ENCODE measurements at regions not wholly inside any gene's neighbourhood (a gene's known extent, or its start where the extent isn't known, plus 50 kb on each side); places are given as distances from the start of the nearest gene placed in this dataset.

DNA sequence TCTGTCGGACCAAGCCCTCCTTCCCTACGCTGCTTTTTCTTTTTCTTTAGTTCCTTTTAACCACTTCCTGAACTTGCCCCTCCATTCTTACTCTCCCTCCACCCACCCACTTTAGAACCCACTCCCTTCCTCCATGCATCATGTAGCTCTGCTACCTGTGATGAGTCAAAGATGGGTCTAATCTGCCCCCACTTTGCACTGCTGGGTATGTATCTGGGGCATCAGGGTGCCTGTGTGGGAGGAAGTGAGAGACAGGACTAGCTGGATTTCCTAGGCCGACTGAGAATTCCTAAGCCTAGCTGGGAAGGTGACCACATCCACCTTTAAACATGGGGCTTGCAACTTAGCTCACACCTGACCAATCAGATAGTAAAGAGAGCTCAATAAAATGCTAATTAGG is 157.7 kb downstream of the SEC16B start:
- DNase-seq (ENCODE audit: low spot score) = no peak
- in situ Hi-C loops (cut with MboI; ENCODE audit: low pct_unique_long_range_greater_than_20kb, low sequenced_read_pairs, unreplicated experiment) = no loop called here
- TF ChIP-seq, protein P1, sequence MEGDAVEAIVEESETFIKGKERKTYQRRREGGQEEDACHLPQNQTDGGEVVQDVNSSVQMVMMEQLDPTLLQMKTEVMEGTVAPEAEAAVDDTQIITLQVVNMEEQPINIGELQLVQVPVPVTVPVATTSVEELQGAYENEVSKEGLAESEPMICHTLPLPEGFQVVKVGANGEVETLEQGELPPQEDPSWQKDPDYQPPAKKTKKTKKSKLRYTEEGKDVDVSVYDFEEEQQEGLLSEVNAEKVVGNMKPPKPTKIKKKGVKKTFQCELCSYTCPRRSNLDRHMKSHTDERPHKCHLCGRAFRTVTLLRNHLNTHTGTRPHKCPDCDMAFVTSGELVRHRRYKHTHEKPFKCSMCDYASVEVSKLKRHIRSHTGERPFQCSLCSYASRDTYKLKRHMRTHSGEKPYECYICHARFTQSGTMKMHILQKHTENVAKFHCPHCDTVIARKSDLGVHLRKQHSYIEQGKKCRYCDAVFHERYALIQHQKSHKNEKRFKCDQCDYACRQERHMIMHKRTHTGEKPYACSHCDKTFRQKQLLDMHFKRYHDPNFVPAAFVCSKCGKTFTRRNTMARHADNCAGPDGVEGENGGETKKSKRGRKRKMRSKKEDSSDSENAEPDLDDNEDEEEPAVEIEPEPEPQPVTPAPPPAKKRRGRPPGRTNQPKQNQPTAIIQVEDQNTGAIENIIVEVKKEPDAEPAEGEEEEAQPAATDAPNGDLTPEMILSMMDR (IDR thresholded peaks at IDR 0.05; ENCODE audit: extremely low read depth, insufficient read depth, missing control alignments) = no peak

DNA sequence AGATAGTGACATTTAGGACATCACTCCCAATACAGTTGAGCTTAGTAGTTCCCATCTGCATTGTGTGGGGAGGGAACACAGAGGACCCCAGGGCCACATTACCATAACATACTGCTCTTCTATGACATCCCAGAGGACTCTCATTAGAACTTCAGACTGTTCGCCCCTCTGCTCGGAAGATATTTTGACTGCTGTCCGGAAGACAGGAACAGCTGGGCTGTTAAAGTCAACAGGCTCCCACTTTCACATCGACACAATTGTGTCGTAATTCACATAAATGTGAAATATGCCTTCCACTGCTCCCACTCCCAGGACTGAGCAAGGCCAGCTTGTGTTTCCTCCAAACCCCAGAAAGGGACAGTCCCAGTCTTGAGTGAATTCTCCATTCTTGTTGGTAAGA is 158.4 kb downstream of the SEC16B start:
- in situ Hi-C loops (cut with MboI; ENCODE audit: low pct_unique_long_range_greater_than_20kb, low sequenced_read_pairs, unreplicated experiment) = no loop called here
- TF ChIP-seq, protein P1 (IDR thresholded peaks at IDR 0.05; ENCODE audit: extremely low read depth, insufficient read depth, missing control alignments) = no peak
- DNase-seq (ENCODE audit: low spot score) = no peak

GRCh38 chr1:177809819-177810218 is 160.0 kb downstream of the SEC16B start:
- DNase-seq (ENCODE audit: low spot score) = no peak
- TF ChIP-seq, protein P1 (IDR thresholded peaks at IDR 0.05; ENCODE audit: extremely low read depth, insufficient read depth, missing control alignments) = no peak
- in situ Hi-C loops (cut with MboI; ENCODE audit: low pct_unique_long_range_greater_than_20kb, low sequenced_read_pairs, unreplicated experiment) = no loop called here

GRCh38 chr1:177802304-177802703 is 167.6 kb downstream of the SEC16B start:
- TF ChIP-seq, protein P1 (IDR thresholded peaks at IDR 0.05; ENCODE audit: extremely low read depth, insufficient read depth, missing control alignments) = no peak
- in situ Hi-C loops (cut with MboI; ENCODE audit: low pct_unique_long_range_greater_than_20kb, low sequenced_read_pairs, unreplicated experiment) = no loop called here
- no peak for DNase-seq (ENCODE audit: low spot score)

DNA sequence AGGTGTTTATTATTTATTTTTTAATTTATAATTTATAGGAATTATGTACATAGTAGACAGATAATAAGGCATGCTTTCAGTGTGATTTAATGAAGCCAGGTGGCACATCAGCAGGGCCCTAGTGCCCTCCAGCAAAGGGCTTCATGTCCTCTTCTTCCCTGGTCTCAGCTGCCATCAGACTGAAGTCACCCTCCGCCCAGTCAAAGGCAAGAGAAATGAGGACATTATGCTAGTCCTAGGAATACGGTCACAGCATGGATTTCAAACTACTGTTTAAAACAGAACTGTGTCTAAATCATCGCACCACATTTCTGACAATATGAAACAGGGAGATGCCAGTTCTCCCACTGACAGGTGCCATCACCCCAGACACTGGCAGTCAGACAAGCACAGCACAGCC is 168.1 kb downstream of the SEC16B start:
- DNase-seq (ENCODE audit: low spot score) = no peak
- TF ChIP-seq, protein P1 (IDR thresholded peaks at IDR 0.05; ENCODE audit: extremely low read depth, insufficient read depth, missing control alignments) = no peak
- in situ Hi-C loops (cut with MboI; ENCODE audit: low pct_unique_long_range_greater_than_20kb, low sequenced_read_pairs, unreplicated experiment) = no loop called here

- in situ Hi-C loops (cut with MboI; ENCODE audit: low pct_unique_long_range_greater_than_20kb, low sequenced_read_pairs, unreplicated experiment) = no loop called here
- TF ChIP-seq, protein P1 (IDR thresholded peaks at IDR 0.05; ENCODE audit: extremely low read depth, insufficient read depth, missing control alignments) = no peak
- no peak for DNase-seq (ENCODE audit: low spot score)
These were observed 169.3 kb downstream of the SEC16B start for GRCh38 chr1:177800400-177801088.

Data from GM13977 (cell line).